ENCODE measurements at regions not wholly inside any gene's neighbourhood (a gene's known extent, or its start where the extent isn't known, plus 50 kb on each side); places are given as distances from the start of the nearest gene placed in this dataset.

DNA sequence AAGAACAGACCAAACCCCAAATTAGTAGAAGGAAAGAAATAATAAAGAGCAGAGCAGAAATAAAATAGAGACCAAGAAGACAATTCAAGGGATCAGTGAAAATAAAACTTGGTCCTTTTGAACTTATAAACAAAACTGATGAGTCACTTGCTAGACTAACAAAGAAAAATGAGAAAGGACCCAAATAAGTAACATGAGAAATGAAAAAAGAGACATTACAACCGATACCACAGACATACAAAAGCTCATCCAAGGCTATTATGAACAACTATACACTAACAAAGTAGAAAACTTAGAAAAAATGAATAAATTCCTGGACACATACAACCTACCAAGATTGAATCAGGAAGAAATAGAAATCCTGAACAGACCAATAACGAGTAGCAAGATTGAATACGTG, 414.5 kb downstream of the HTR7 start:
- H3K4me3 ChIP-seq, result no peak overlapping the region
- H3K36me3 ChIP-seq, result no peaks in the 10 kb centered on the region
- H3K4me1 ChIP-seq, result no peaks in the 10 kb centered on the region
- WGBS, 2 donors, result 74 to 83% methylated on average over 3 of the region's 3 CpGs
- intact Hi-C loops (cut with DNase I), result no loop called here
- DNase-seq, result no peak
- no peaks in the 10 kb centered on the region for H3K27me3 ChIP-seq
- H3K9me3 ChIP-seq, result peaks cover 0 to 15% (median 2%) of the 10 kb centered on the region in 3 donors
- no peak for TF ChIP-seq POLR2A (IDR thresholded peaks at IDR 0.05)
- TF ChIP-seq, protein P1, sequence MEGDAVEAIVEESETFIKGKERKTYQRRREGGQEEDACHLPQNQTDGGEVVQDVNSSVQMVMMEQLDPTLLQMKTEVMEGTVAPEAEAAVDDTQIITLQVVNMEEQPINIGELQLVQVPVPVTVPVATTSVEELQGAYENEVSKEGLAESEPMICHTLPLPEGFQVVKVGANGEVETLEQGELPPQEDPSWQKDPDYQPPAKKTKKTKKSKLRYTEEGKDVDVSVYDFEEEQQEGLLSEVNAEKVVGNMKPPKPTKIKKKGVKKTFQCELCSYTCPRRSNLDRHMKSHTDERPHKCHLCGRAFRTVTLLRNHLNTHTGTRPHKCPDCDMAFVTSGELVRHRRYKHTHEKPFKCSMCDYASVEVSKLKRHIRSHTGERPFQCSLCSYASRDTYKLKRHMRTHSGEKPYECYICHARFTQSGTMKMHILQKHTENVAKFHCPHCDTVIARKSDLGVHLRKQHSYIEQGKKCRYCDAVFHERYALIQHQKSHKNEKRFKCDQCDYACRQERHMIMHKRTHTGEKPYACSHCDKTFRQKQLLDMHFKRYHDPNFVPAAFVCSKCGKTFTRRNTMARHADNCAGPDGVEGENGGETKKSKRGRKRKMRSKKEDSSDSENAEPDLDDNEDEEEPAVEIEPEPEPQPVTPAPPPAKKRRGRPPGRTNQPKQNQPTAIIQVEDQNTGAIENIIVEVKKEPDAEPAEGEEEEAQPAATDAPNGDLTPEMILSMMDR (IDR thresholded peaks at IDR 0.05), result no peak
- H3K27ac ChIP-seq, result no peak overlapping the region

DNA sequence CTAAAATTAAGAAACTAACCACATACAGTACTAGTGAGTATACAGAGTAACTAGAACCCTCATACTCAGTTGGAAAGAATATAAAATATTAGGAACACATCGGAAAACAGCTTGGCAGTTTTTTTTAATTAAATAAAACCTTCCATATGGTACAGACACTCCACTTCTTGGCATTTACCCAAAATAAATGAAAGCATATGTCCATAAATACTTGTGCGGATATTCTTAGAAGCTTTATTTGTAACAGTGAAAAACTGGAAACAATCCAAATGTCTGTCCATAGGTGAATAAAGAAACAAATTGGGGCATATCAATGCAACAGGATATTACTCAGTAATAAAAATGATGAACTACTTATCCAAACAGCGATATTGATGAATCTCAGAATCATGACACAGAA, 410.0 kb downstream of the HTR7 start:
- WGBS, 2 donors, result 39 to 54% methylated on average over 3 of the region's 3 CpGs
- H3K4me3 ChIP-seq, result no peak overlapping the region
- H3K4me1 ChIP-seq, result no peaks in the 10 kb centered on the region
- DNase-seq, result no peak
- H3K9me3 ChIP-seq, result no peaks in the 10 kb centered on the region
- no peaks in the 10 kb centered on the region for H3K36me3 ChIP-seq
- intact Hi-C loops (cut with DNase I), result no loop called here
- H3K27me3 ChIP-seq, result no peaks in the 10 kb centered on the region
- H3K27ac ChIP-seq, result no peak overlapping the region
- TF ChIP-seq POLR2A (IDR thresholded peaks at IDR 0.05), result no peak
- TF ChIP-seq, protein P1 (IDR thresholded peaks at IDR 0.05), result no peak

GRCh38 chr10:90450797-90451196, 407.0 kb downstream of the HTR7 start:
- H3K27ac ChIP-seq, result no peak overlapping the region
- H3K27me3 ChIP-seq, result no peaks in the 10 kb centered on the region
- H3K9me3 ChIP-seq, result no peaks in the 10 kb centered on the region
- intact Hi-C loops (cut with DNase I), result no loop called here
- TF ChIP-seq, protein P1 (IDR thresholded peaks at IDR 0.05), result no peak
- TF ChIP-seq POLR2A (IDR thresholded peaks at IDR 0.05), result no peak
- DNase-seq, result no peak
- H3K4me3 ChIP-seq, result no peak overlapping the region
- no peaks in the 10 kb centered on the region for H3K36me3 ChIP-seq
- H3K4me1 ChIP-seq, result no peaks in the 10 kb centered on the region

- no peak for TF ChIP-seq POLR2A (IDR thresholded peaks at IDR 0.05)
- TF ChIP-seq, protein P1 (IDR thresholded peaks at IDR 0.05), result no peak
- Histone ChIP-seq H3K9me3 (no peaks in the 10 kb centered on the region), H3K27ac (no peak overlapping the region), H3K27me3 (no peaks in the 10 kb centered on the region), H3K4me1 (no peaks in the 10 kb centered on the region), H3K36me3 (no peaks in the 10 kb centered on the region), H3K4me3 (no peak overlapping the region)
- intact Hi-C loops (cut with DNase I), result no loop called here
- 0 to 25% methylated on average over 1 of the region's 1 CpG for WGBS, 2 donors
- DNase-seq, result no peak
Observed at GRCh38 chr10:90451283-90451682, 406.6 kb downstream of the HTR7 start.

- H3K9me3 ChIP-seq, result no peaks in the 10 kb centered on the region
- no peaks in the 10 kb centered on the region for H3K36me3 ChIP-seq
- no peaks in the 10 kb centered on the region for H3K27me3 ChIP-seq
- TF ChIP-seq, protein P1 (IDR thresholded peaks at IDR 0.05), result no peak
- TF ChIP-seq POLR2A (IDR thresholded peaks at IDR 0.05), result no peak
- 60 to 67% methylated on average over 1 of the region's 1 CpG for WGBS, 2 donors
- no peaks in the 10 kb centered on the region for H3K4me1 ChIP-seq
- no peak for DNase-seq
- no peak overlapping the region for H3K27ac ChIP-seq
- no peak overlapping the region for H3K4me3 ChIP-seq
- intact Hi-C loops (cut with DNase I), result no loop called here
Observed at GRCh38 chr10:90458054-90458453, 399.8 kb downstream of the HTR7 start.
